ENCODE measurements at regions not wholly inside any gene's neighbourhood (a gene's known extent, or its start where the extent isn't known, plus 50 kb on each side); places are given as distances from the start of the nearest gene placed in this dataset.

DNA sequence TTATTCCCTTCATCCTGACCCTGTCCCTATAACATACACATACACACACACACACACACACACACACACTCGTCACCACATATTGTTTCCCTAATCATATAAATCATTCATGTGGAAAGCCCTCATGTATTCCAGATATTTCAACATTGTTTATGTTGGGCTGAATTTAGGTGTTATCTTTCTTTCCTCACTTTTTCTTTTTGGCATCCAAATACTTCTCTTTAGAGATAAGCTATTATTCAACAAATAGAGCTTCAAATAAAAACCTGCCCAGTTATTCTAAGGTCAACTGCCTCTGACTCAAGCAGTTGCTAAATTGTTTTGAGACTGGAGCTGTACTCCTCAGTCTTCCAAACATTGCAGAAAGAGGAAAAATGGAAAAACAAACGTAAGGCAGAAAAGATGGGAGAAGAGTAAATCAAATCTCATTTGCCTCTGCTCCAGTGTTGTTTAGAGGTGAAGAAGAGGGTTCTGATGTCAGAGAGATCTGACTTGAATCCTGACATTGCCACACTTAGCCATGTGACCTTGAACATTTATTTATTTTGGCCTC, 215.7 kb downstream of the GAS1 start:
- FAIRE-seq (no peak), DNase-seq (ENCODE audit: extremely low read depth in 1 of 4, low spot score in 3 of 4) (no peak), ATAC-seq (no peak)
- TF ChIP-seq FOXK2 (conservative IDR thresholded peaks at IDR 0.05 in 1 of 2, IDR thresholded peaks at IDR 0.05 in 1 of 2; ENCODE audit: low read depth in 2 of 2) (no peak), ZNF146 (CRISPR knock-in tag; IDR thresholded peaks at IDR 0.05; ENCODE audit: unreplicated experiment) (no peak), TCF7L2 (IDR thresholded peaks at IDR 0.05; ENCODE audit: low read depth, low read length) (no peak), SAFB2 (IDR thresholded peaks at IDR 0.05; ENCODE audit: borderline replicate concordance, low read depth, low read length, severe bottlenecking) (no peak), ZZZ3 (IDR thresholded peaks at IDR 0.05) (no peak), PURB (CRISPR knock-in tag; IDR thresholded peaks at IDR 0.05; ENCODE audit: low read depth) (no peak), CHD2 (IDR thresholded peaks at IDR 0.05; ENCODE audit: low read depth, low read length) (no peak), ZNF311 (CRISPR knock-in tag; IDR thresholded peaks at IDR 0.05) (no peak), HDAC2 (IDR thresholded peaks at IDR 0.05) (no peak), RHOXF2B (CRISPR knock-in tag; conservative IDR thresholded peaks at IDR 0.05) (no peak), POLR2A (conservative IDR thresholded peaks at IDR 0.05) (no peak), SMARCA4 (IDR thresholded peaks at IDR 0.05) (no peak), ZNF134 (CRISPR knock-in tag; conservative IDR thresholded peaks at IDR 0.05) (no peak), PCBP1 (IDR thresholded peaks at IDR 0.05; ENCODE audit: low read depth, low read length, poor library complexity, severe bottlenecking) (no peak), PHB (CRISPR knock-in tag; IDR thresholded peaks at IDR 0.05) (no peak), SRSF9 (IDR thresholded peaks at IDR 0.05; ENCODE audit: borderline replicate concordance, low read depth, low read length) (no peak)
- TF ChIP-seq, protein P1, sequence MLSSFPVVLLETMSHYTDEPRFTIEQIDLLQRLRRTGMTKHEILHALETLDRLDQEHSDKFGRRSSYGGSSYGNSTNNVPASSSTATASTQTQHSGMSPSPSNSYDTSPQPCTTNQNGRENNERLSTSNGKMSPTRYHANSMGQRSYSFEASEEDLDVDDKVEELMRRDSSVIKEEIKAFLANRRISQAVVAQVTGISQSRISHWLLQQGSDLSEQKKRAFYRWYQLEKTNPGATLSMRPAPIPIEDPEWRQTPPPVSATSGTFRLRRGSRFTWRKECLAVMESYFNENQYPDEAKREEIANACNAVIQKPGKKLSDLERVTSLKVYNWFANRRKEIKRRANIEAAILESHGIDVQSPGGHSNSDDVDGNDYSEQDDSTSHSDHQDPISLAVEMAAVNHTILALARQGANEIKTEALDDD (IDR thresholded peaks at IDR 0.05) = no peak
- TF ChIP-seq, protein P2, sequence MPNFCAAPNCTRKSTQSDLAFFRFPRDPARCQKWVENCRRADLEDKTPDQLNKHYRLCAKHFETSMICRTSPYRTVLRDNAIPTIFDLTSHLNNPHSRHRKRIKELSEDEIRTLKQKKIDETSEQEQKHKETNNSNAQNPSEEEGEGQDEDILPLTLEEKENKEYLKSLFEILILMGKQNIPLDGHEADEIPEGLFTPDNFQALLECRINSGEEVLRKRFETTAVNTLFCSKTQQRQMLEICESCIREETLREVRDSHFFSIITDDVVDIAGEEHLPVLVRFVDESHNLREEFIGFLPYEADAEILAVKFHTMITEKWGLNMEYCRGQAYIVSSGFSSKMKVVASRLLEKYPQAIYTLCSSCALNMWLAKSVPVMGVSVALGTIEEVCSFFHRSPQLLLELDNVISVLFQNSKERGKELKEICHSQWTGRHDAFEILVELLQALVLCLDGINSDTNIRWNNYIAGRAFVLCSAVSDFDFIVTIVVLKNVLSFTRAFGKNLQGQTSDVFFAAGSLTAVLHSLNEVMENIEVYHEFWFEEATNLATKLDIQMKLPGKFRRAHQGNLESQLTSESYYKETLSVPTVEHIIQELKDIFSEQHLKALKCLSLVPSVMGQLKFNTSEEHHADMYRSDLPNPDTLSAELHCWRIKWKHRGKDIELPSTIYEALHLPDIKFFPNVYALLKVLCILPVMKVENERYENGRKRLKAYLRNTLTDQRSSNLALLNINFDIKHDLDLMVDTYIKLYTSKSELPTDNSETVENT (CRISPR knock-in tag; IDR thresholded peaks at IDR 0.05) = no peak
- Histone ChIP-seq H2AFZ (ENCODE audit: low read depth, low read length) (no peak overlapping the region), H3K4me1 (replicated peaks in 1 of 2; ENCODE audit: control insufficient read depth in 2 of 2, insufficient read depth in 2 of 2, low read length in 2 of 2) (no peaks in the 10 kb centered on the region), H3K4me3 (no peak overlapping the region), H4K20me1 (replicated peaks; ENCODE audit: control insufficient read depth, insufficient read depth, low read length) (no peaks in the 10 kb centered on the region), H3K27me3 (ENCODE audit: control insufficient read depth in 2 of 2, insufficient read depth in 2 of 2, low read length in 2 of 2) (no peaks in the 10 kb centered on the region), H3K79me2 (ENCODE audit: control insufficient read depth, insufficient read depth, low read length) (no peaks in the 10 kb centered on the region), H3K36me3 (ENCODE audit: control insufficient read depth, insufficient read depth, low read length) (no peaks in the 10 kb centered on the region), H3K27ac (ENCODE audit: extremely low read depth, low read depth, low read length) (no peak overlapping the region), H3K4me2 (ENCODE audit: insufficient read depth, low read length) (no peak overlapping the region), H3K9me3 (replicated peaks; ENCODE audit: control insufficient read depth, insufficient read depth, low read depth, low read length) (no peaks in the 10 kb centered on the region), H3K9ac (ENCODE audit: insufficient read depth in 1 of 2, low read depth in 2 of 2, low read length in 2 of 2) (no peak overlapping the region), H3K9me1 (ENCODE audit: control insufficient read depth, insufficient read depth, low read length) (no peaks in the 10 kb centered on the region)
- BruUV-seq (replicated peaks) = no TSS peak
- 0% methylated on average over 2 of the region's 2 CpGs for WGBS (ENCODE audit: insufficient coverage, low coverage, missing lambda C conversion rate)
- ChIA-PET POLR2A (no interaction called here), CTCF (ENCODE audit: low intra/inter-chr PET ratio) (interaction anchor here (0.6 kb wide), 1 partner anchor 605 kb away, joined by 3 read pairs; no protein-coding TSS in a partner anchor)
- in situ Hi-C loops (cut with MboI) = no loop called here
- intact Hi-C loops (cut with micrococcal nuclease) = no loop called here

All from K562 (cell line).